Neutrophil (primary cell): ENCODE measurements at regions not wholly inside any gene's neighbourhood (a gene's known extent, or its start where the extent isn't known, plus 50 kb on each side); places are given as distances from the start of the nearest gene placed in this dataset.

Experiments
- H3K27ac ChIP-seq: fragments of 200-600 bp; sonication (generic); 2 replicates; pipeline ENCODE4 v1.5.1; 2016; ENCODE audit warnings: mild to moderate bottlenecking, moderate library complexity
- H3K27me3 ChIP-seq: fragments of 200-600 bp; sonication (generic); 2 replicates; pipeline ENCODE4 v1.6.0; 2016; ENCODE audit warnings: mild to moderate bottlenecking
- H3K36me3 ChIP-seq: fragments of 200-600 bp; sonication (generic); 2 replicates; pipeline ENCODE4 v1.5.1; 2017
- H3K4me1 ChIP-seq, 2 experiments: fragments of 200-600 bp in 1 of 2; sonication (generic) in 1 of 2; 1 replicate in 1 of 2; 2 replicates in 1 of 2; pipeline versions ENCODE4 v1.5.1 to v1.6.1; 2013 to 2016; ENCODE audit warnings: low read depth in 1 of 2, low read length in 1 of 2, mild to moderate bottlenecking in 1 of 2, moderate library complexity in 1 of 2; ENCODE audit not compliant: control insufficient read depth in 1 of 2, insufficient read depth in 1 of 2
- H3K4me3 ChIP-seq, 2 experiments: fragments of 200-600 bp in 1 of 2; sonication (generic) in 1 of 2; 1 replicate in 1 of 2; 2 replicates in 1 of 2; pipeline ENCODE4 v1.5.1; 2013 to 2016; ENCODE audit warnings: low read depth in 1 of 2, low read length in 1 of 2, mild to moderate bottlenecking in 1 of 2, moderate library complexity in 1 of 2
- H3K9me3 ChIP-seq: fragments of 200-600 bp; sonication (generic); 2 replicates; pipeline ENCODE4 v1.5.1; 2016
- TF ChIP-seq, protein P1 (sequence below): fragments of 200-600 bp; sonication (generic); IDR thresholded peaks from 2 replicates; pipeline ENCODE4 v1.5.1; 2016; ENCODE audit warnings: antibody characterized with exemption

DNA sequence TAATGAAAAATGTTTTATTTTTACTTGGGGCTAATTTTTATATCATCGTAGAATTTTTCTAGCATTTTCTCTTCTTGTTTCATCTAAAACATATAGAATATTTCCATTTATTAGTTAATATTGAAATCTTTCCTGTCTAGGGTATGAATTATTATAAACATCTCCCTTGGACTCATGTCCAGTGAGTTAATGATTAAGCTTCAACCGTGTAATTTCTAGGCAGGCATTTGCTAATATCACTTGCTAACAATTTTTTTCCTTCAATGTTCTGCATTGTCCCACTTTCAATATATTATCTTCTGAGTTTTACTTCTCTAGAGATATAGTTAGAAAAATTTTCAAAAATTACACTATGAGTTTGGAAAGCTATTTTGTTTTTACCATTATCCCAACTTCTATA lies 1371.6 kb upstream of the EPHA6 start:
- Histone ChIP-seq H3K9me3 (no peaks in the 10 kb centered on the region), H3K27me3 (no peaks in the 10 kb centered on the region), H3K4me1 (no peaks in the 10 kb centered on the region), H3K36me3 (no peaks in the 10 kb centered on the region), H3K27ac (no peak overlapping the region), H3K4me3 (no peak overlapping the region)
- TF ChIP-seq, protein P1, sequence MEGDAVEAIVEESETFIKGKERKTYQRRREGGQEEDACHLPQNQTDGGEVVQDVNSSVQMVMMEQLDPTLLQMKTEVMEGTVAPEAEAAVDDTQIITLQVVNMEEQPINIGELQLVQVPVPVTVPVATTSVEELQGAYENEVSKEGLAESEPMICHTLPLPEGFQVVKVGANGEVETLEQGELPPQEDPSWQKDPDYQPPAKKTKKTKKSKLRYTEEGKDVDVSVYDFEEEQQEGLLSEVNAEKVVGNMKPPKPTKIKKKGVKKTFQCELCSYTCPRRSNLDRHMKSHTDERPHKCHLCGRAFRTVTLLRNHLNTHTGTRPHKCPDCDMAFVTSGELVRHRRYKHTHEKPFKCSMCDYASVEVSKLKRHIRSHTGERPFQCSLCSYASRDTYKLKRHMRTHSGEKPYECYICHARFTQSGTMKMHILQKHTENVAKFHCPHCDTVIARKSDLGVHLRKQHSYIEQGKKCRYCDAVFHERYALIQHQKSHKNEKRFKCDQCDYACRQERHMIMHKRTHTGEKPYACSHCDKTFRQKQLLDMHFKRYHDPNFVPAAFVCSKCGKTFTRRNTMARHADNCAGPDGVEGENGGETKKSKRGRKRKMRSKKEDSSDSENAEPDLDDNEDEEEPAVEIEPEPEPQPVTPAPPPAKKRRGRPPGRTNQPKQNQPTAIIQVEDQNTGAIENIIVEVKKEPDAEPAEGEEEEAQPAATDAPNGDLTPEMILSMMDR, result no peak

DNA sequence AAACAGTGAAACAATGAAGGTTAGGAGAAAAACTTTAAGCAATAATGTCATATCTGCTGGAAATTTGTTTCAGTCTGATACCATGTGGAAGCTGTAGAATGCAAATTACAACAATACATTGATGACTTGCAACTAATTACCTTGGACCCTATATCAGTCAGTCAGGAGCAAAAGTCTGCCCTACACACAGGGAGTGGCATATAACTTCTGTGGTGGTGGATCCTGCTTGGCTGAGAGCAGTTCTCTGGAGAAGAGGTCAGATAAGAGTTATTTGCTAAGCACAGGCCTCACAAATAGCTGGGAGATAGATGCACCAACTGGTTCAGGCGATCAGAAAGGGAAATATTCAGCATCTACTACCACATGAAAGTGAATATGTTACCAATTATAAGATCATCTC lies 1364.6 kb upstream of the EPHA6 start:
- H3K27ac ChIP-seq, result no peak overlapping the region

DNA sequence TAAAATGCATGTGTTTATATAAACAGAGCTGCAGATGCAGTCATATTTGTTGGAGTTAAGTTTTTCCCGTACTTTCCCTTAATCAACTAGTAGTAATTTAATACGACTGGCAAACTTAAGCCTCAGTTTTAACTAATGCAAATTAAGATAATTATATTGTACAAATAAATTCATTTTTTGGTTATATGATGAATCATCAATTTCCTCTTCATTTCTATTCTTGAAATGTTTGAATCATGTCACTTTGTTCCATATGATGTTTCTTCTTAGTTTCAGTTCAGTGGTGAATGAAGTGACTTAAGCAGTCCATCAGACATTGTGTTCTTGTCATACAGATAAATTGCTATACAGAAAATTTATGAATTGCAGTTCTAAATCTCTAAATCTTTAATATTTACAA lies 1361.2 kb upstream of the EPHA6 start:
- no peaks in the 10 kb centered on the region for H3K27me3 ChIP-seq
- H3K36me3 ChIP-seq, result no peaks in the 10 kb centered on the region
- TF ChIP-seq, protein P1, result no peak
- H3K4me3 ChIP-seq, result no peak overlapping the region
- H3K4me1 ChIP-seq, result no peaks in the 10 kb centered on the region
- H3K9me3 ChIP-seq, result no peaks in the 10 kb centered on the region
- H3K27ac ChIP-seq, result no peak overlapping the region

More for the DNA sequence above, 1364.6 kb upstream of the EPHA6 start:
- H3K4me1 ChIP-seq, result no peaks in the 10 kb centered on the region
- H3K9me3 ChIP-seq, result no peaks in the 10 kb centered on the region
- H3K4me3 ChIP-seq, result no peak overlapping the region
- no peaks in the 10 kb centered on the region for H3K27me3 ChIP-seq
- no peaks in the 10 kb centered on the region for H3K36me3 ChIP-seq
- TF ChIP-seq, protein P1, result no peak

DNA sequence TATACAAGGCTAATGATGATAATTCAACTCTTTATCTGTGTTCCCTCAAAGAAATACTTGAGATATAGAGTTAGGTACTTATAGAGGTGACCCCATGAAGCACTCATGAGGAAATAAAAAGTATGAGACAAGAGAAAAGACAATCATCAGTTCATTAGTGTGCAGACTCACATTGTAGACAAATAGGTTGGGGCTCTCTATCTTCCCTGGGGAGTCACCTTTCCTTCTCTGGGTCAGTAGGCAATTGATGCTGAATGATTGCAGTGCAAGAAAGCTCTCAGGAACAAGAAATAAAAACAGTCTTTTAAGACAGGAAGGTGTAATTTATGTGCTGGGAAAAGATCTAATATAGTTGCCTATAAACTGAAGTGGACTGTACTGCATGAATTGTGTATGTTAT lies 1357.6 kb upstream of the EPHA6 start:
- H3K27me3 ChIP-seq, result no peaks in the 10 kb centered on the region
- no peaks in the 10 kb centered on the region for H3K9me3 ChIP-seq
- H3K4me1 ChIP-seq, result no peaks in the 10 kb centered on the region
- H3K36me3 ChIP-seq, result no peaks in the 10 kb centered on the region
- TF ChIP-seq, protein P1, result no peak
- H3K4me3 ChIP-seq, result no peak overlapping the region
- H3K27ac ChIP-seq, result no peak overlapping the region

DNA sequence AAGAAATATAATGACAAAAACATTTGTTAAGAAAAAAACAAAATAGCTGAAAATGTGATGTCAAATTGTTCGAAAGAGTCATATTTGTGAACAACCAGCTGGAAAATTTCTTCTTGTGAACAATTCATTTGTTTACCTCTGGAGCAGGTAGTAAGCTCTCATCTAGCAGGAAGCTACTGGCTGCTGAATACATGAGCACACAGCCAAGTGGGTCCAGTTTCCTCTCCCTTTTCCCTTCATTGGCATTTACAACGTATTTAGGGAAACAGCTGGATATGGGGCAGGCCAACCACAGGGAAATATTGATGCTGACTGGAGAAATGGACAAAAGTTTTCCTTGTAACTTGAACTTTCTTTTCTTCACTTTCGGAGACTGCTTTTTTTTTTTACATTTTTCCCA lies 1354.7 kb upstream of the EPHA6 start:
- H3K4me3 ChIP-seq, result no peak overlapping the region
- H3K36me3 ChIP-seq, result no peaks in the 10 kb centered on the region
- no peaks in the 10 kb centered on the region for H3K27me3 ChIP-seq
- H3K27ac ChIP-seq, result no peak overlapping the region
- H3K4me1 ChIP-seq, result no peaks in the 10 kb centered on the region
- TF ChIP-seq, protein P1, result no peak
- H3K9me3 ChIP-seq, result peaks cover 1% of the 10 kb centered on the region

DNA sequence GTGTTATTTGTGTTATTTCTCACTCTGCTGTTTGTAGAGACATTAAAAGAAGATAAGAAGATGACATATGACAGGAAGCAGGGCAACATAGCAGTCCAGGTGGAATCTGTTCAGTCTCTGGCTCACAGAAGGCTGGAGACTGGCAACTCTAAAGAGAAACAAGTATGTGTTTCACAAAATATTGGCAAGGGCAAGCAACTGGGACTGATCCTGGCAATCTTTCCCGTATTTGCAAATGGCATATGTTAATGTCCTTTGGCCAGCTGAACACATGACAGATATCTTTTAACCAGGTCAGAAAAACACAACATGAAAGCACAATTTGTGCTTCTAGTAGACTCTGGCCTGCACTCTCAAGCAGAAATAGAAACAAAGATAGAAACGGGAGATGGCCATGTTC lies 1354.1 kb upstream of the EPHA6 start:
- Histone ChIP-seq H3K27me3 (no peaks in the 10 kb centered on the region), H3K4me3 (no peak overlapping the region), H3K9me3 (peaks cover 3% of the 10 kb centered on the region), H3K4me1 (no peaks in the 10 kb centered on the region), H3K27ac (no peak overlapping the region), H3K36me3 (no peaks in the 10 kb centered on the region)
- TF ChIP-seq, protein P1, result no peak
